T-helper 1 cell treated with Interleukin-12 subunit alpha and Interleukin-12 subunit beta and Interleukin-4 antibody, amounts not matched to agents 30 μg/mL and 1 μg/mL, for 36 hours (primary cell): ENCODE measurements at regions not wholly inside any gene's neighbourhood (a gene's known extent, or its start where the extent isn't known, plus 50 kb on each side); places are given as distances from the start of the nearest gene placed in this dataset.
"Not testable (repeated sequence)": the region's sequence is repeated elsewhere in the genome, so short reads cannot be mapped to it uniquely, and the experiment has no call there.

ENCODE experiments used
- H3K27ac Mint-ChIP-seq: one replicate; pipeline ENCODE4 v1.8.0; 2021; ENCODE audit warnings: mild to moderate bottlenecking, mixed read lengths
- H3K27me3 Mint-ChIP-seq: one replicate; pipeline ENCODE4 v1.8.0; 2021; ENCODE audit warnings: low read depth, mixed read lengths
- H3K36me3 Mint-ChIP-seq: one replicate; pipeline ENCODE4 v1.8.0; 2021; ENCODE audit warnings: low read depth, mixed read lengths
- H3K4me1 Mint-ChIP-seq: one replicate; pipeline ENCODE4 v1.8.0; 2021; ENCODE audit warnings: low read depth, mixed read lengths
- H3K4me3 Mint-ChIP-seq: one replicate; pipeline ENCODE4 v1.8.0; 2021; ENCODE audit warnings: mild to moderate bottlenecking, moderate library complexity, mixed read lengths
- H3K9me3 Mint-ChIP-seq: one replicate; pipeline ENCODE4 v1.8.0; 2021; ENCODE audit warnings: mixed read lengths

DNA sequence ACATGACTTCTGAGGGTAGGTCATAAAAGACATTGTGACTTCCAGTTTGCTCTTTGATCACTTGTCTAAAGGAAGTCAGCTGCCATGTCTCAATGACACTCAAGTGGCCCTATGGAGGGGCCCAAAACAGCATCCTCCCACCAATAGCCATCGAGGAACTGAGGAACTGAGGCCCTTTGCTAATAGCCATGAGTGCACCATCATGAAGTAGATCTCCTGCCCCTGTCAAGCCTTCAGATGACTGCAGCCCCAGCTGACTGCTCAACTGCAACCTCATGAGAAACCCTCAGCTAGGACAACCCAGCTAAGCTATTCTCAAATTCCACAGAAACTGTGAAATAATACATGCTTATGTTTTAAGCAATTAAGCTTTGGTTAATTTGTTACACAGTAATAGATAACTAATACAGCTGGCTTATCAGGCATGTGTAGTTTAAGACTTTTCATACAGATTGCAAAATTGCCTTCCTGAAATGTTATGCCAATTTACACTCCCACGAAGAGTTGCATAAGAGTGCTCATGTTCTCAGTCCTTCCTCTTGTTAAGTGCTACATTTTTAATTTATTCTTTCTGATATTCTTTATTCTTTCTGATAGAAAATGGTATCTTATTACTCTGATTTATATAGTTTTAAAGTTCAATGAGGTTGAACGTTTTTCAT, 105.6 kb upstream of the NDUFV2 start:
- Mint-ChIP-seq H3K27me3 (peaks cover 30% of the 10 kb centered on the region), H3K27ac (no peak overlapping the region), H3K4me1 (no peaks in the 10 kb centered on the region), H3K4me3 (no peak overlapping the region), H3K9me3 (no peaks in the 10 kb centered on the region), H3K36me3 (no peaks in the 10 kb centered on the region)

DNA sequence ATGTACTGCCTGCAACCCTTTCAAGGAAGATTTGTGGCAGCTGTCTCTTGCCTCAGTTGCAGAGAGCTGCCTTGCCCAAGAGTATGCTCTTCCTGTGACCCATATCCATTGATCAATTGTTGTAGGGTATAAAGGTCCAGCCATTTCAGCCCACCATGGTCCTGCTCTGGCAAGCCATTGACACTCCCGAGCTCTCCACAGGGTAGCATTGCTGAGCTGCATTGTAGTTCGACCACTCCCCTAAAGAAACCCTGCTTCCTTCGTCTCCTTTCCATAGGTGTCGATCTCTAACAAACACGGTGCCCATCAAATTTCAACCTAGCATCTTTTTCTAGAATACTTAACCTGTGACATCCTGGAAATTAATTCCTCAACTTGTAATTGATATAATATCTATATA, 104.9 kb upstream of the NDUFV2 start:
- Mint-ChIP-seq H3K36me3 (no peaks in the 10 kb centered on the region), H3K27ac (no peak overlapping the region), H3K9me3 (no peaks in the 10 kb centered on the region), H3K27me3 (peaks cover 36% of the 10 kb centered on the region), H3K4me1 (no peaks in the 10 kb centered on the region), H3K4me3 (no peak overlapping the region)

DNA sequence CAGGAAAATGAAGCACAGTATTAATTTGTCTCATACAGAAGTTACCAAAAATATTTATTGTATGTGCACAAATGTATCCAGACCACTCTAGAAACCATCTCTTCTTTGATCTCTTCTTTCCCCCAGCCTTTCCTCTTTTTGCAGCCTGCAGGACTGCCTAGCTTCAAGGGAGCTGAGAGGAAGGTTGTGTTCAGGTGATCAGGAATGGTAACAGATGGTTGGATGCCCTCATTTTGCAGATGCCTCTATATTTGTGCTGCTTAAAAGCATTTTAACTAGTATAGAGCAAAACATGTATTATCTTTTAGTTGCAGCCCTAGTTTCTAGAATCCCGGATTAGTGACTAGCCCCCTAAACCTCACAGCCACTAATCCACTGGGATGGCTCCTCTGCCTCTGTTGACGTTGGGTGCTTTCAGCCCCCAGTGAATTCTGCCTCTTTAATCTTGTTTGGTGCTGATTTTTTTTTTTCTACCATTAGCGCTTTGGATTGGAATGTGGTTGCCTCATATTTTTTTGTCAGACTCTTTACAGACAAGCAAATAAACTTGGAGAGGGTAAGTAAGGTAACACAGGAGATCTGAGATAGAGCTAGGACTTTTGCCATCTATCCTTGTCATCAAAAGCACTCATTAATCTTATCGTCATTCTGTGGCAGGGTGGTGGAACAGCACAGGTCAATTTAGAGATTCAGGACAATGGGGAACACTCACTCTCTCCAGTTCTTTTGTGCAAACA, 103.8 kb upstream of the NDUFV2 start:
- H3K9me3 Mint-ChIP-seq: no peaks in the 10 kb centered on the region
- no peak overlapping the region for H3K27ac Mint-ChIP-seq
- no peaks in the 10 kb centered on the region for H3K36me3 Mint-ChIP-seq
- no peak overlapping the region for H3K4me3 Mint-ChIP-seq
- no peaks in the 10 kb centered on the region for H3K4me1 Mint-ChIP-seq
- peaks cover 39% of the 10 kb centered on the region for H3K27me3 Mint-ChIP-seq

DNA sequence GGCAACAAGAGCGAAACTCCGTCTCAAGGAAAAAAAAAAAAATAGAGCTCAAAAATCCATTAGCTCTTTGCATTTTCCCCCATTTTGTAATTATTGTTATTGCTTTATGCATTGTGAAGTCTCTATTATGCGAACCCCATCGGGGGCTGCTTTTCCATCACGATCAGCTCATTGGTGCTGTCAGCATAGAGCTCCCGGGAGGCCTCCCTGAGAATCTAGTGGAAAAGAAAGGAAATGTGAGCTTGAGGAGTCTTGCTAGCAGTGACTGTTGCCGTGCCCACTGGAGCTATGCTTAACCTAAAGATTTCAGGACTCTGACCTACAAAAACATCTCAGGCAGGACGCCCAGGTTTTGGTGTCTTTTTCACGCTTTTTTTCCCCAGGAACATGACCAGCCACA, 102.6 kb upstream of the NDUFV2 start:
- H3K4me3 Mint-ChIP-seq: no peak overlapping the region
- no peaks in the 10 kb centered on the region for H3K9me3 Mint-ChIP-seq
- H3K36me3 Mint-ChIP-seq: no peaks in the 10 kb centered on the region
- H3K27me3 Mint-ChIP-seq: peaks cover 35% of the 10 kb centered on the region
- H3K27ac Mint-ChIP-seq: no peak overlapping the region
- H3K4me1 Mint-ChIP-seq: no peaks in the 10 kb centered on the region

DNA sequence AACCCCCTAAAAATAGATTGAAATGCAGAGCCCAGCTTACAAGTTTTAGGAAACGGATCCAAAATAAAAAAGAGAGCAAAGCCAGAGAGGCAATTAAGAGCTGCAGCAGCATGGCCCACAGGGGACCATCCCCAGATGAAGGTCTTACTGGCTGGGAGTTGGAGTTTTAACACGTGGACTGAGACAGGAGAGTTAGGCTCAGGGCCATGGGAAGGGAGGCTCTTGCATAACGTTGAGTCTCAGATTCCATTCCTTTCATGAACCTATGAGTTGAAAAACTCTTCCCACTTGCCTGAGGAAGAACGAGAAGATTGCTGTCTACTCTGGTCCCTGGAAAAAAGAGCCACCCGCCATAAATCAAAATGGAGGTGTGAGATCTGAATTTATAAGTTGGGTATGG, 101.8 kb upstream of the NDUFV2 start:
- Mint-ChIP-seq H3K27ac (no peak overlapping the region), H3K4me1 (no peaks in the 10 kb centered on the region), H3K4me3 (no peak overlapping the region), H3K9me3 (no peaks in the 10 kb centered on the region), H3K36me3 (no peaks in the 10 kb centered on the region), H3K27me3 (peaks cover 35% of the 10 kb centered on the region)

DNA sequence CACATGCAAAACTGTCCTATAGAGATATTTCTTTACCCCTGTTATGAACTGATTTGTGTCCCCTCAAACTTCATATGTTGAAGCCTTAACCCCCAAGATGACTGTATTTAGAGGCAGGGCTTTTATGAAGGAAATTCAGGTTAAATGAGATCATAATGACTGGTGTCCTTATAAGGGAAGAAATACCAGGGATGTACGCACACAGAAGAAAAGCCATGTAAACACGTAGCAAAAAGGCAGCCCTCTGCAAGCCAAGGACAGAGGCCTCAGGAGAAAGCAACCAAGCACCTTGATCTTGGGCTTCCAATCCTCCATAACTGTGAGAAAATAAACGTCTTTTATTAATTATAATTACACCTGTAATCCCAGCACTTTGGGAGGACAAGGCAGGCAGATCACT, 101.3 kb upstream of the NDUFV2 start:
- no peak overlapping the region for H3K27ac Mint-ChIP-seq
- H3K36me3 Mint-ChIP-seq: no peaks in the 10 kb centered on the region
- no peaks in the 10 kb centered on the region for H3K4me1 Mint-ChIP-seq
- no peaks in the 10 kb centered on the region for H3K9me3 Mint-ChIP-seq
- no peak overlapping the region for H3K4me3 Mint-ChIP-seq
- peaks cover 35% of the 10 kb centered on the region for H3K27me3 Mint-ChIP-seq

DNA sequence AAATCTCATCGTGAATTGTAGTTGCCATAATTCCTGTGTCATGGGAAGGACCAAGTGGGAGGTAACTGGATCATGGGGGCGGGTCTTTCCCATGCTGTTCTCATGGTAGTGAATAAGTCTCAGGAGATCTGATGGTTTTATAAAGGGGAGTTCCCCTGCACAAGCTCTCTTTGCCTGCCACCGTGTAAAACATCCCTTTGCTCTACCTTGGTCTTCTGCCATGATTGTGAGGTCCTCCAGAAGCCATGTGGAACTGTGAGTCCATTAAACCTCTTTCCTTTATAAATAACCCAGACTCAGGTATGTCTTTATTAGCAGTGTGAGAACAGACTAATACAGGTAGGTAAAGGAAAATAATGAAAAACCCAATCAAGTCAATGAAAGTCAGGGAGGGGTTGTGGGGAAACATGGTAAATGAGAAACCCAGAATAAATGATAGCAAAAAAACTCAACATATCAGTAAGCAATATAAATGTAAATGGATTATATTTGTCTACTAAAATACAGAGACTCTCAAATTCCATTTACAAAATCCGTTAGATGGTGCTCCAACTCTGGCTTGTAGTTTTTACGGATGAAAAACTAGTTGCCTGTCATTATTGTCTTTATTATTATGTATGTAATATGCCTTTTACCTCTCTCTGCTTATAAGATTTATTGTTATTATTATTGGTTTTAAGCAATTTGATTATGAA, 98.9 kb upstream of the NDUFV2 start:
- Mint-ChIP-seq H3K27me3 (peaks cover 32% of the 10 kb centered on the region), H3K9me3 (no peaks in the 10 kb centered on the region), H3K4me3 (no peak overlapping the region), H3K36me3 (no peaks in the 10 kb centered on the region), H3K27ac (no peak overlapping the region), H3K4me1 (no peaks in the 10 kb centered on the region)

DNA sequence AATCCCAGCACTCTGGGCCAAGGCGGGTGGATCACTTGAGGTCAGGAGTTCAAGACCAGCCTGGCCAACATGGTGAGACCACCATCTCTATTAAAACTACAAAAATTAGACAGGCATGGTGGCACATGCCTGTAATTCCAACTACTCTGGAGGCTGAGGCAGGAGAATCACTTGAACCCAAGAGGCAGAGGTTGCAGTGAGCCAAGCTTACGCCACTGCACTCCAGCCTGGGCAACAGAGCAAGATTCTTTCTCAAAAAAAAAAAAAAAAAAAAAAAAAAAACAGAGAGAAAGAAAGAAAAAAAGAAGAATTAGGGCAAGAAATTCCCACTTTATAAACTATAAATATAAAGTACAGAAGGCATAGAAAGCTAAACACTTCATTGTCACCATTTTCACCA, 98.2 kb upstream of the NDUFV2 start:
- H3K36me3 Mint-ChIP-seq, H3K27ac Mint-ChIP-seq, H3K9me3 Mint-ChIP-seq, H3K4me1 Mint-ChIP-seq, H3K4me3 Mint-ChIP-seq: not testable (repeated sequence)
- H3K27me3 Mint-ChIP-seq: peaks cover 25% of the 10 kb centered on the region

DNA sequence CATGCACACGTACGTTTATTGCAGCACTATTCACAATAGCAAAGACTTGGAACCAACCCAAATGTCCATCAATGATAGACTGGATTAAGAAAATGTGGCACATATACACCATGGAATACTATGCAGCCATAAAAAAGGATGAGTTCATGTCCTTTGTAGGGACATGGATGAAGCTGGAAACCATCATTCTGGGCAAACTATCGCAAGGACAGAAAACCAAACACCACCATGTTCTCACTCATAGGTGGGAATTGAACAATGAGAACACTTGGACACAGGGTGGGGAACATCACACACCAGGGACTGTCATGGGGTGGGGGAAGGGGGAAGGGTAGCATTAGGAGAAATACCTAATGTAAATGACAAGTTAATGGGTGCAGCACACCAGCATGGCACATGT, 94.8 kb upstream of the NDUFV2 start:
- H3K36me3 Mint-ChIP-seq, H3K9me3 Mint-ChIP-seq, H3K4me1 Mint-ChIP-seq, H3K4me3 Mint-ChIP-seq, H3K27ac Mint-ChIP-seq: not testable (repeated sequence)
- peaks cover 25% of the 10 kb centered on the region for H3K27me3 Mint-ChIP-seq

DNA sequence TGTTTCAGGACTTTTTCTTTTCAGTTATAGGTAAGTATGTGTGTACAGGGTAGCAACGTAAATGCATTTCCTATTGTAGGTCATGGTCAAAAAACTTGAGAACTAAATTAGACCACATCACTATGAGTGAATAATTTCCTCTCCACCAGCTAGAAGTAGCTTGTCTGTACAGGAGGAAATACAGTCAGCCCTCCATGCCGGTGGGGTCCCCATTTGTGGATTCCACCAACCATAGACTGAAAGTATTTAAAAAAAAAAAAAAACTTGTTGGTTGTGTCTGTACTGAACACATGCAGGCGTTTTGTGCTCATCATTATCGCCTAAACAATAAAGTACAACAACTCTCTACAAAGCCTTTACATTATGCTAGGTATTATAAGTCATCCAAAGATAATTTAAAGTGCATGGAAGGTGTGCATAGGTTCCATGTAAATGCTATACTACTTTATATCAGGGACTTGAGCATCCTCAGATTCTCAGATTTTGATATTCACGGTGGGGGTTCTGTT, 94.2 kb upstream of the NDUFV2 start:
- no peaks in the 10 kb centered on the region for H3K4me1 Mint-ChIP-seq
- H3K27me3 Mint-ChIP-seq: peaks cover 21% of the 10 kb centered on the region
- H3K36me3 Mint-ChIP-seq: no peaks in the 10 kb centered on the region
- no peaks in the 10 kb centered on the region for H3K9me3 Mint-ChIP-seq
- H3K27ac Mint-ChIP-seq: no peak overlapping the region
- no peak overlapping the region for H3K4me3 Mint-ChIP-seq

DNA sequence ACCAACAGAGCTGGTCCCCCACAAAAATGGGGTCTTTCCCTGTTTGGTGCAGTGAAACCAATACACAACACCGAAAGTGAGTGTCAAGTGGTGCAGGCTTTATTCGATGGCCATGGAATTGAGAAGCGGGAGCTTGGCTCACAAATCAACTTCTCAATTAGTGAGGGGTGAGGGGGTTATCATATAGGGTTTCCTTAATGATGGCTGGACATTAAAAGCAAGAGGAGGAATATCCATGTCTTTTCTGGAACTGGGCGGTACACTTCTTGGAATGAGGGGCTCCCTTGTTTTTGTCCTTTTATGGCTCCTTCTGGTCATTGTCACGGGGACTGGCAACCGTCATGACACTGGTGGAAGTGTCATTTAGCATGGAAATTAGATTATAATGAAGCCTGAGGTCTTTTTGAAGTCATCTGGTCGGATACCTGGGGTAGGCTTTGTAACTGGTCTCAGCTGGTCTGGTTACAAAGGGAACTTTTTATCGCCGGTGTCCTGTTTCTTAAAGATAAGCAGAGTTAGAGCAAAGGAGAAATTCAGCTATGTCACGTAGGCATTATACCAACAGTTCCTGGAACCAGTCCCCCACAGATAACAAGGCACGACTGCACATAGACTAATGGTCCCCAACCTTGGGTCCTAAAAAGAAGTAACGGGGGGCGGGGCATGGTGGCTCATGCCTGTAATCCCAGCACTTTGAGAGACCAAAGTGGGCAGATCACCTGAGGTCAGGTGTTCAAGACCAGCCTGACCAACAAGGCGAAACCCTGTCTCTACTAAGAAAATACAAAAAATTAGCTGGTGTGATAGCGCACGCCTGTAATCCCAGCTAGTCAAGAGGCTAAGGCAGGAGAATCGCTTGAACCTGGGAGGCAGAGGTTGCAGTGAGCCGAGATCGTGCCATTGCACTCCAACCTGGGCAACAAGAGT, 93.5 kb upstream of the NDUFV2 start:
- Mint-ChIP-seq H3K27ac (no peak overlapping the region), H3K4me3 (no peak overlapping the region), H3K27me3 (peaks cover 18% of the 10 kb centered on the region), H3K36me3 (no peaks in the 10 kb centered on the region), H3K4me1 (no peaks in the 10 kb centered on the region), H3K9me3 (no peaks in the 10 kb centered on the region)

DNA sequence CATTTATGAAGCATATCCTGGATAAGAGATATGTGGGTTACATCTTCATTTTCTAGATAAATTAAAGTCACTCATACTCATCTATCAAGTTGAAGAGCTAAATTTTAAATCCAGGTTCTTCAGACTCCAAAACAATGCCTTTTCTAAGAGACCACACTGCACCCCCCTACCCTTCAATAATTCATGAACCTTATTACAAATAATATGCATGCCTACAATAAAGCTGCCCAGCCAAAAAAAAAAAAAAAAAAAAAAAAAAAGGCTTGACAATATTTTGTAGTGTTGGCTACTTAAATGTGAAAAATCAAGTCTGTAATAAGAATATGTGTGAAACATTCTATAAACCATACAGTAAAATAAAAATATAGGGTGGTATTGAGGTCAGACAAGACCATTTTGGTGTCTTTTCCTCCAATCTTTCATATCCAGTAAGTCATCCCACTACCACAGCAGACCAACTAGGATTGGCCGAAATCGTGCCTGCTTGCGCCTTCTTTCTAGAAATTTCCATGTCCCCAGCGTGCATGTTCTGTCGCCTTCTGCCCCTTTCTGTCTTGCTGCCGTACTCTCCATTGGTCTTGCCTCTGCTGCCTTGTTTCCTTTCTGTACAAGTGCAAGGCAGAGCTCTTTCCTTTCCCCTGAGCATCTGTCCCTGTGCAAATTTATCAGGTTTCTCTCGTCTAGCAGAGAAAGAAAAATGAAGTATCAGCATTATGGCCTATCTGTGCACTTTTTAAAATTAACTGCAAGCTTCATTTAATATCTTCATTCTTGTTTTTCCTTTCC, 92.6 kb upstream of the NDUFV2 start:
- Mint-ChIP-seq H3K27me3 (peaks cover 18% of the 10 kb centered on the region), H3K4me3 (no peak overlapping the region), H3K36me3 (no peaks in the 10 kb centered on the region), H3K4me1 (no peaks in the 10 kb centered on the region), H3K9me3 (no peaks in the 10 kb centered on the region), H3K27ac (no peak overlapping the region)

DNA sequence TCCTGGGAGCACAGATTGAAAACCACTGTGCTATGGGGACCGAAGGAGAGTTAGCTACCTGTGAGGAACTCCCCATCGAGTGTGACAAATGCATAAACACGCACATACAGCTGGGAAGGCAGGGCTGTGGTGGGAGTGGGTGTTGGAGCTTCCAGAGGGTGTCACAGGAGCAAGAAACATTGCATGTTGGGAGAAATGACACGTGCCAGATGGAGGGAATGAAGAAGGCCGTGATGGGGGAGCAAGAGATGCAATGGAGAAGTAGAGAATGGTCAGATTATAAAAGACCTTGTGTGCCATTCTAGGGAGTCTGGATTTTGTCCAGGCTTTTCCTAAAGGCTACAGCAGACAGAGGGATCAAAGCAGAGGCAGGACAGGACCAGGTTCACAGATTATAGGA, 91.1 kb upstream of the NDUFV2 start:
- Mint-ChIP-seq H3K9me3 (no peaks in the 10 kb centered on the region), H3K36me3 (no peaks in the 10 kb centered on the region), H3K27me3 (peaks cover 18% of the 10 kb centered on the region), H3K27ac (no peak overlapping the region), H3K4me3 (no peak overlapping the region), H3K4me1 (no peaks in the 10 kb centered on the region)
